ENCODE measurements at regions not wholly inside any gene's neighbourhood (a gene's known extent, or its start where the extent isn't known, plus 50 kb on each side); places are given as distances from the start of the nearest gene placed in this dataset.

DNA sequence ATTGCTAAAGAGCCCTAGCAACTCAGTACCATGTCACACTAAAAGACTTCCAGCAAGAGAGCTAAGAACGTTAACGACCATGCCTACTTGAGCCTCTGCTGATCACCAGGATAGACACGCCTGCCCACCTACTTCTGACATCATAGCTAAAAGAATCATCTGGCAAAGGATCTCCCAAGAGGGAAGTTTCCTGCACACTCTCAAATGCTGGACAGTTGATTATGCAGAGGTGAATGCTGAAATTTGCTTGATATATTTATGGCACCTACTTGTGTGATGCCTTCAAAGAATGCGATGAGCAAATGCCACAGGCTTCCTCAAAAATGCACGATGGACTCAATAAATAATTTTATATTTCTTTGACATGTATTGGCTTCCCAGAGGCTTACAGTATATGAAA is 113.6 kb downstream of the GALC start:
- no peak for DNase-seq

- DNase-seq: no peak
Observed at GRCh38 chr14:87878959-87879358, 114.0 kb downstream of the GALC start.

GRCh38 chr14:87877877-87878276 is 115.1 kb downstream of the GALC start:
- peak; percentile 17 for DNase-seq

DNA sequence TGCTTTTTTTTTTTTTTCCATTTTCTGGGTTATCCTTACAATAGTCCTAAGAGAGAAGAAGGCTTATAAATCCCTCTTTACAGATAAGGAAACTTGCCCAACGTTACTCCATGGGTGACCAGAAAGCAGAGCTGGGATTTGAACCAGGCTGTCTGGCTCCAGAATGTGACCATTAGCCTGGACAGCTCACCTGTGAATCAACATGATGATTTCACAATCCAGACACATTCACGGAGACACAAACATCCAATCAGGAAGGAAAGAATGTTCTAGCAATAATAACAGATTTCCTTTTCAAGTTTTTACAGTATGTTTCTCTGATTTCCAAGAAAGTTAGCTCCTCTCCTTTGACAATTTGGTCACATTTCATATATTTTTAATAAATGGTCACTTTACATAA is 118.3 kb downstream of the GALC start:
- no peak for DNase-seq

GRCh38 chr14:87873741-87874140 is 119.2 kb downstream of the GALC start:
- DNase-seq: no peak

DNA sequence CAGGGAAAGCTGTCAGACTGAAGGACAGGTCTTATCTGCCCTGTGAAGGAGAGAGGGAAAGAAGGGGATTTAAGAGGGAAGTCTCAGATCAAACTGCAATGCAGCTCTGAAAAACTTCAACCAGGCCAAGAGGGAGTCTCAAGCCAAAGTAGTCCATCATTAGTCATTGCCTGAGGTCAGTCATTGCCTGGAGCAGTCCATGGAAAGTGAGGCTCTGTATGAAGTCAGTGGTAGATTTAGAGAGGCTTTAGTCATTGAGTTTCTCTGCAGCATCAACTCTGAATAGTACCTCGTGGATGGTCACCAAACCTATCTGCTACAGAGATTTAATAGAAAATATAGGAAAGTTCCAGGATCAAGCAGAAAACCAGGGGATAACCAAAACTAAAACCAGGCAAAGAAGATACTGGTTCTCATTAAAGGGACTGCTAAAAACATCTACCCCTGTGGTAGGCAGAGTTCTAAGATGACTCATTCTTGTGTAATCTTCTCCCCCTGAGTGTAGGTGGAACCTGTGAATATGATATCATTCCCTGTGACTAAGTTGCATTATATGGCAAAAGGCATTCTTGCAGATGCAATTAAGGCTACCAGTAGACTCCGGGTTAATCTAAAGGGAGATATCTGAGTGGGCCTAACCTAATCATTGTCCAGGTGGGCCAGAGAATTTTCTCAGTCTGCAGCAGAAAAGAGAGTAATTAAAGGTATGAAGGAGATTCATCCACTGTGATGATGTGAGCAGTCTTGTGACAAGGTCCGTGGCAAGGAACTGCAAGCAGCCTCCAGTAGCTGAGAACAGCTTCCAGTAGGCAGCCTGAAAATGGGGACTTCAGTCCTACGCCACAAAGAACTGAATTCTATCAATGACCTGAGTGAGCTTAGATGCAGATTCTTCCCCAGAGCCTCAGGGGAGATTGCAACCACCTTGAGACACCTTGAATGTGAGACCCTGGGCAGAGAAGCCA is 123.1 kb downstream of the GALC start:
- DNase-seq: peak; percentile 67

DNA sequence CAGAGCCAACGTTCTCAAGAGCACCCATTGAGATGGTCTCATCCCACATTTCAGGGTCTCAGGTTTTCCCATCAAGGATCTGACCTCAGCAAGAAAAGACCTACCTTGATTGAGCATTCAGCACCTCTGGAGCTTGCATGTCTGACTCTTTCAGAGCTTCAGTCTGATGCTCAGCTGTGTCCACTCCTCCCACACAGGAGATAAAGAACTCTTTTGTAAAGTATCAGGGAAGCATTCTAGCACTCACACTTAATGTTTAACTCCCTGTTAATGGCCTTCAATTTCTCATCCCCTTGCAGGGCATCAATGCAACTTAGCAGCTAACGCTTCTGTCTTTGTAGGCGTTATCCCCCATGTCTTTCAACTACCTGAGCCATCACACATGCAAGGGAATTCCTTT is 124.1 kb downstream of the GALC start:
- DNase-seq: no peak

GRCh38 chr14:87866116-87866515 is 126.9 kb downstream of the GALC start:
- no peak for DNase-seq

DNA sequence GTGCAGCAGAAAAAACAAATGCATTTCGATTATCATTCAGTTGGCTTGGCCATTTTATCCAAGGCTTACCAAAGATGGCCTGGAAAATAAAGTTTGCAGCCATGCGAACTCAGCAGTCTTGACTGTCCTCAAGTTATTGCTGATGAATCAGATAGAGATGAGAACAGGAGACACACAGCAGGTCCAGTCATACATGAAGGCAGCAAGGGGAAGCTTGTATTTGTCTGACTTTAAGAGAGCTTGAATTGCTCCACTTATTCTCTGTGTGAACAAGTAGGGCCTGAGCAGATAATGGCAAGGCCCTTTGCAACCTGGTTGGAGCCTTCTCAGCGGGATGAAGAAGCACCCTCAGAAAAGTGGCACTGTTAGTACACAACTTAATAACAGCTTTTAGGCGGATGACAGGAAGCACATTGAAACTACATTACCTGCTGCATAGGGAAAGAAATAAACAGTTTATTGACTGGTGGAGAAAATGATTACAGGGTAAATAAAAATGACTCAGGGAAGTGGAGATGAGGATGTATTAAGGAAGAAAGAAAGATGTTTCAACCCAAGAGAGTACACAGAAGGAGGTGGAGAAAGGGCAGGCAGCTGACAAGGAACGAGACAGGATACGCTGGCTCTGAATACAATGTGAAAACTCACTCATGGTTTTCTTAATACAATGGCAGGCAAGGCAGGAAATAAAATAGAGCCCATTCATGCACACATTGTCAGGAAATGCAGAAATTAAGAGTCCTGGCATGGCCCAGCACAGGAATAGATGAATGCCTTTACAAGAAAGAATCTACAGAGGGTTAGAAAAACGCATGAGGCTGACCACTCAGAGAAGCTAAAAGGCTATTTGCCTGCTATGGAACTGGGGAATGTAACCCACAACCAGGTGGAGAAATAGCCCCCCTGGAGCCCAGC is 128.4 kb downstream of the GALC start:
- DNase-seq: no peak

DNA sequence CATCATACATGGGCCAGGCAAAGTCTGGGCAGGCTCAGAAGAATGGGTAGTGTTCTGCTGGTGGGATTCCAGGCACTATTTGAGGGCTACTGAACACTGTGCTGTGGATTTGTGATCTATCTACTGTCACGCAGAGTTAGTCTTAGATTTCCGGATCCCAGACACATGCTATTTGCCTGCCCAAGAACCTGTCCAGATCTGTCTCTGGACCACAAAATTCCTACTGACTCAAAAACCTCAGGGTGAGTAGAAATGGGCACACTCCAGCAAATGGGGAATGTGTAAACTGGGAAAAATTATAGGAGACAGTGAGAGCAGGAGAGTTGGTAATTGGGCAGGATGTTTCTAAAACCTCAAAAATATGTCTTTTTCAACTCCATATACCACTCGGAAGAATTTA is 129.9 kb downstream of the GALC start:
- DNase-seq: no peak

- no peak for DNase-seq
Observed at GRCh38 chr14:87852107-87852506, 140.9 kb downstream of the GALC start.

GRCh38 chr14:87851190-87851589 is 141.8 kb downstream of the GALC start:
- DNase-seq: no peak

GRCh38 chr14:87847216-87847755 is 145.7 kb downstream of the GALC start:
- no peak for DNase-seq

GRCh38 chr14:87840906-87841305 is 152.1 kb downstream of the GALC start:
- DNase-seq: no peak

- no peak for DNase-seq
Observed at GRCh38 chr14:87838931-87839330, 154.1 kb downstream of the GALC start.

- no peak for DNase-seq
Observed at GRCh38 chr14:87837296-87837695, 155.7 kb downstream of the GALC start.

GRCh38 chr14:87834594-87834993 is 158.4 kb downstream of the GALC start:
- DNase-seq: no peak

- no peak for DNase-seq
Observed at GRCh38 chr14:87833026-87833425, 160.0 kb downstream of the GALC start.

GRCh38 chr14:87830443-87831096 is 162.4 kb downstream of the GALC start:
- no peak for DNase-seq

- DNase-seq: no peak
Observed at GRCh38 chr14:87829543-87829942, 163.4 kb downstream of the GALC start.

- DNase-seq: no peak
Observed at GRCh38 chr14:87824266-87824665, 168.7 kb downstream of the GALC start.

GRCh38 chr14:87816416-87816815 is 176.6 kb downstream of the GALC start:
- no peak for DNase-seq

- no peak for DNase-seq
Observed at GRCh38 chr14:87815121-87815520, 177.9 kb downstream of the GALC start.

All from T1000 (cell line).